ENCODE measurements at regions not wholly inside any gene's neighbourhood (a gene's known extent, or its start where the extent isn't known, plus 50 kb on each side); places are given as distances from the start of the nearest gene placed in this dataset.

GRCh38 chr4:101596781-101597552 lies 193.6 kb upstream of the BANK1 start:
- no peak for ATAC-seq
- Mint-ChIP-seq H3K4me3 (no peak overlapping the region), H3K4me1 (no peaks in the 10 kb centered on the region), H3K9me3 (no peaks in the 10 kb centered on the region), H3K36me3 (ENCODE audit: low read depth) (no peaks in the 10 kb centered on the region), H3K27ac (no peak overlapping the region), H3K27me3 (ENCODE audit: insufficient read depth, low read depth, poor library complexity) (no peaks in the 10 kb centered on the region)
- Histone ChIP-seq H3K27me3 (ENCODE audit: insufficient read depth) (no peaks in the 10 kb centered on the region), H3K4me2 (no peak overlapping the region), H3F3A (replicated peaks; ENCODE audit: low read depth) (no peaks in the 10 kb centered on the region), H3K36me3 (ENCODE audit: insufficient read depth) (no peaks in the 10 kb centered on the region), H3K4me1 (ENCODE audit: insufficient read depth) (no peaks in the 10 kb centered on the region; the same call in 1 of the 2 replicates), H3K79me2 (replicated peaks; ENCODE audit: insufficient read depth) (no peaks in the 10 kb centered on the region), H3K9me2 (ENCODE audit: insufficient read depth) (no peaks in the 10 kb centered on the region; the same call in 1 of the 2 replicates), H3K4me3 (no peak overlapping the region), H2AFZ (no peak overlapping the region), H4K20me1 (replicated peaks; ENCODE audit: insufficient read depth) (no peaks in the 10 kb centered on the region), H3K27ac (ENCODE audit: low read depth) (no peak overlapping the region)
- TF ChIP-seq POLR2AphosphoS5 (IDR thresholded peaks at IDR 0.05; ENCODE audit: low read depth) = no peak
- TF ChIP-seq CTCF (conservative IDR thresholded peaks at IDR 0.05; ENCODE audit: low read depth in 2 of 2) = peak; percentile 49
- peak; percentile 24 for DNase-seq (ENCODE audit: low spot score)

GRCh38 chr4:101594588-101594987 lies 195.9 kb upstream of the BANK1 start:
- Mint-ChIP-seq H3K27ac (no peak overlapping the region), H3K36me3 (ENCODE audit: low read depth) (no peaks in the 10 kb centered on the region), H3K4me1 (no peaks in the 10 kb centered on the region), H3K27me3 (ENCODE audit: insufficient read depth, low read depth, poor library complexity) (no peaks in the 10 kb centered on the region), H3K4me3 (no peak overlapping the region), H3K9me3 (no peaks in the 10 kb centered on the region)
- Histone ChIP-seq H3F3A (replicated peaks; ENCODE audit: low read depth) (no peaks in the 10 kb centered on the region), H3K4me3 (no peak overlapping the region), H2AFZ (no peak overlapping the region), H3K79me2 (replicated peaks; ENCODE audit: insufficient read depth) (no peaks in the 10 kb centered on the region), H3K27ac (ENCODE audit: low read depth) (no peak overlapping the region), H3K4me1 (ENCODE audit: insufficient read depth) (no peaks in the 10 kb centered on the region), H4K20me1 (replicated peaks; ENCODE audit: insufficient read depth) (no peaks in the 10 kb centered on the region), H3K9me2 (ENCODE audit: insufficient read depth) (no peaks in the 10 kb centered on the region; the same call in 1 of the 2 replicates), H3K4me2 (no peak overlapping the region), H3K36me3 (ENCODE audit: insufficient read depth) (no peaks in the 10 kb centered on the region), H3K27me3 (ENCODE audit: insufficient read depth) (no peaks in the 10 kb centered on the region)
- DNase-seq (ENCODE audit: low spot score) (no peak), ATAC-seq (no peak)
- no peak for TF ChIP-seq JUNB (IDR thresholded peaks at IDR 0.05; ENCODE audit: unreplicated experiment)
- TF ChIP-seq STAT1 (IDR thresholded peaks at IDR 0.05; ENCODE audit: unreplicated experiment) = no peak
- TF ChIP-seq ZNF462 (CRISPR knock-in tag; IDR thresholded peaks at IDR 0.05) = no peak
- no peak for TF ChIP-seq ZNF114 (CRISPR knock-in tag; IDR thresholded peaks at IDR 0.05)
- TF ChIP-seq REST (IDR thresholded peaks at IDR 0.05; ENCODE audit: unreplicated experiment) = no peak

Data from GM23338 (cell line).